Endothelial cell of umbilical vein (primary cell): ENCODE measurements at regions not wholly inside any gene's neighbourhood (a gene's known extent, or its start where the extent isn't known, plus 50 kb on each side); places are given as distances from the start of the nearest gene placed in this dataset.

Source experiments
- BruUV-seq: library from RNA; stranded (reverse); fragments of 400-500 nt; replicated peaks from 2 replicates; lab custom pipeline; 2021; lab: Mats Ljungman, UMichigan
- CTCF ChIA-PET: fragments of 300-600, 350-600 bp; sonication (Branson Sonifier 250); formaldehyde crosslinking; loops from one replicate; lab custom pipeline; 2021; ENCODE audit warnings: antibody characterized with exemption, inconsistent platforms; lab: Charles Lee
- POLR2A ChIA-PET: fragments of 300-600, 350-600 bp; sonication (Branson Sonifier 250); formaldehyde crosslinking; loops from one replicate; lab custom pipeline; 2021; ENCODE audit warnings: antibody characterized with exemption, inconsistent platforms; lab: Charles Lee
- DNase-seq: peaks from one replicate; pipeline ENCODE4 v3.0.0-alpha.2; 2011; ENCODE audit warnings: low read depth, low spot score
- FAIRE-seq: peaks from 2 replicates; lab custom pipeline; 2011; peaks lifted over from hg19 to GRCh38; lab: Jason Lieb, UNC
- H2AFZ ChIP-seq: 2 replicates; pipeline ENCODE4 v1.6.0; 2012; ENCODE audit warnings: low read depth, low read length, control low read depth, inconsistent platforms
- H3K27ac ChIP-seq: 2 replicates; pipeline ENCODE4 v1.5.1; 2011; ENCODE audit warnings: low read depth, mild to moderate bottlenecking, control low read depth, low read length, moderate library complexity; ENCODE audit not compliant: insufficient read depth
- H3K27me3 ChIP-seq, 2 experiments: 2 replicates each; pipeline versions ENCODE4 v1.6.0 to v1.6.1; 2011; ENCODE audit warnings: low read length in 2 of 2, mixed read lengths in 1 of 2; ENCODE audit not compliant: control insufficient read depth in 2 of 2, insufficient read depth in 2 of 2
- H3K36me3 ChIP-seq, 2 experiments: 2 replicates in 1 of 2; 3 replicates in 1 of 2; pipeline ENCODE4 v1.5.1; 2011; ENCODE audit warnings: low read length in 2 of 2, mild to moderate bottlenecking in 1 of 2, moderate library complexity in 1 of 2; ENCODE audit not compliant: control insufficient read depth in 2 of 2, insufficient read depth in 2 of 2; ENCODE audit errors: extremely low read depth in 1 of 2
- H3K4me1 ChIP-seq: 3 replicates; pipeline ENCODE4 v1.5.1; 2011; ENCODE audit warnings: mild to moderate bottlenecking, low read length; ENCODE audit not compliant: control insufficient read depth, insufficient read depth; ENCODE audit errors: extremely low read depth
- H3K4me2 ChIP-seq: 2 replicates; pipeline ENCODE4 v1.6.1; 2011; ENCODE audit warnings: low read length, control low read depth, mixed read lengths; ENCODE audit not compliant: insufficient read depth
- H3K4me3 ChIP-seq, 3 experiments: fragments of 200-600 bp in 1 of 3; sonication (generic), shearing (Covaris generic) in 1 of 3; replicated peaks in 1 of 3; 2 replicates each; pipeline ENCODE4 v1.5.1; 2011 to 2016; ENCODE audit warnings: control low read depth in 3 of 3, low read length in 3 of 3, mild to moderate bottlenecking in 2 of 3, inconsistent platforms in 1 of 3, low read depth in 1 of 3, moderate library complexity in 1 of 3; ENCODE audit not compliant: insufficient read depth in 1 of 3
- H3K79me2 ChIP-seq: 2 replicates; pipeline ENCODE4 v1.6.0; 2012; ENCODE audit warnings: low read length, inconsistent platforms; ENCODE audit not compliant: control insufficient read depth, insufficient read depth
- H3K9ac ChIP-seq: replicated peaks from 2 replicates; pipeline ENCODE3; 2011; ENCODE audit warnings: low read length, control low read depth; ENCODE audit not compliant: insufficient read depth; ENCODE audit errors: extremely low read depth
- H3K9me1 ChIP-seq: replicated peaks from 3 replicates; pipeline ENCODE4 v1.6.0; 2011; ENCODE audit warnings: mild to moderate bottlenecking, low read length; ENCODE audit not compliant: control insufficient read depth, insufficient read depth; ENCODE audit errors: extremely low read depth
- H3K9me3 ChIP-seq: replicated peaks from 2 replicates; pipeline ENCODE4 v1.5.1; 2012; ENCODE audit warnings: low read length, inconsistent platforms; ENCODE audit not compliant: control insufficient read depth, insufficient read depth
- H4K20me1 ChIP-seq: replicated peaks from 2 replicates; pipeline ENCODE3; 2011; ENCODE audit warnings: mild to moderate bottlenecking, low read length; ENCODE audit not compliant: control insufficient read depth, insufficient read depth; ENCODE audit errors: extremely low read depth
- EZH2 ChIP-seq: IDR thresholded peaks from 2 replicates; pipeline ENCODE4 v1.6.1; 2012; ENCODE audit warnings: borderline replicate concordance, low read depth, mild to moderate bottlenecking, moderate library complexity, low read length, inconsistent platforms; ENCODE audit not compliant: severe bottlenecking
- FOS ChIP-seq: IDR thresholded peaks from 2 replicates; pipeline ENCODE4 v1.6.1; 2011; ENCODE audit warnings: mild to moderate bottlenecking, low read length, moderate library complexity, borderline replicate concordance; ENCODE audit not compliant: insufficient read depth
- GATA2 ChIP-seq: IDR thresholded peaks from 2 replicates; pipeline ENCODE4 v1.7.0; 2011; ENCODE audit warnings: low read depth, mild to moderate bottlenecking, moderate library complexity, mixed read lengths, low read length; ENCODE audit not compliant: insufficient read length, insufficient read depth
- JUN ChIP-seq: IDR thresholded peaks from 2 replicates; pipeline ENCODE4 v1.6.1; 2011; ENCODE audit warnings: borderline replicate concordance, low read depth; ENCODE audit not compliant: insufficient read length, insufficient read depth
- MYC ChIP-seq: IDR thresholded peaks from one replicate; pipeline ENCODE4 v1.6.1; 2011; ENCODE audit warnings: mild to moderate bottlenecking, low read depth, low read length
- POLR2A ChIP-seq: IDR thresholded peaks from 2 replicates; pipeline ENCODE4 v1.6.1; 2012; ENCODE audit warnings: low read depth, mild to moderate bottlenecking, control low read depth, low read length
- POLR2AphosphoS5 ChIP-seq: IDR thresholded peaks from 2 replicates; pipeline ENCODE4 v1.6.1; 2012; ENCODE audit warnings: low read depth, mild to moderate bottlenecking, control low read depth, low read length, moderate library complexity; ENCODE audit not compliant: insufficient read depth
- dilution Hi-C: fragments of 300-500 bp; cut with MboI; formaldehyde crosslinking; loops from one replicate; pipeline ENCODE4 v1.15.0; 2019; ENCODE audit warnings: low sequenced_read_pairs; ENCODE audit not compliant: extremely low pct_ligation_motif_present
- intact Hi-C: fragments of 100-400 bp; cut with micrococcal nuclease; formaldehyde crosslinking; loops from one replicate; pipeline ENCODE4 v1.10.0; 2022
- TF ChIP-seq, protein P1 (sequence below): IDR thresholded peaks from 2 replicates; pipeline ENCODE4 v1.6.1; 2011; ENCODE audit not compliant: insufficient read depth, insufficient read length
- TF ChIP-seq, protein P2 (sequence below), 2 donors: IDR thresholded peaks; 1 replicate in 1 of 2; 2 replicates in 1 of 2; pipeline ENCODE4 v1.5.1; 2011; ENCODE audit warnings: low read length in 2 of 2, mild to moderate bottlenecking in 2 of 2, moderate library complexity in 2 of 2, control low read depth in 1 of 2, inconsistent platforms in 1 of 2, low read depth in 1 of 2; ENCODE audit not compliant: insufficient read depth in 1 of 2; ENCODE audit errors: extremely low read depth in 1 of 2

DNA sequence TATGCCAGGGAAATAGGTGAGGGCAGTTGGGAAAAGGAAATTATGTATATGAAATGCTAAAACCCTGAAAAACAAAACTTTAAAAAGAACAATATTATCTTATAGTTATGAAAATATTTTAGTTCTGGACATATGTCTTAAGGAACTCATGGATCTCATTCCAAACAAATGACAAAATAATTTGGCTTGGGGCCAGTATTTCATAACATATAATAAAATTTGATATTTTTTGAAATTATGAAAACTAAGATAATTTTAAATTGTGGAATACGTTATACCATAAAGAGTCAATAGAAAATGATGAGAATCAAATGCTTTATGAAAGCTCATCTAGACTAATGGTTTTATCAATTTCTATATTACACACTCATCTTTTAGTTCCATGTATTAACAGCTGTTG is 173.8 kb upstream of the DCN start:
- H3K36me3 ChIP-seq: no peaks in the 10 kb centered on the region
- no peak overlapping the region for H3K27ac ChIP-seq
- CTCF ChIA-PET: interaction anchor here (0.9 to 5.6 kb wide), 14 partner anchors 9 to 411 kb away, joined by 3 to 94 read pairs (median 13); no protein-coding TSS in a partner anchor
- no peak overlapping the region for H3K4me2 ChIP-seq
- H4K20me1 ChIP-seq: no peaks in the 10 kb centered on the region
- H3K79me2 ChIP-seq: no peaks in the 10 kb centered on the region
- DNase-seq: no peak
- no peak overlapping the region for H3K9ac ChIP-seq
- H3K4me3 ChIP-seq: no peak overlapping the region
- no peak overlapping the region for H2AFZ ChIP-seq
- H3K9me3 ChIP-seq: no peaks in the 10 kb centered on the region
- dilution Hi-C loops: no loop called here
- BruUV-seq: no TSS peak
- H3K9me1 ChIP-seq: no peaks in the 10 kb centered on the region
- no peak for FAIRE-seq
- TF ChIP-seq MYC: no peak
- TF ChIP-seq, protein P1, sequence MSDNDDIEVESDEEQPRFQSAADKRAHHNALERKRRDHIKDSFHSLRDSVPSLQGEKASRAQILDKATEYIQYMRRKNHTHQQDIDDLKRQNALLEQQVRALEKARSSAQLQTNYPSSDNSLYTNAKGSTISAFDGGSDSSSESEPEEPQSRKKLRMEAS: no peak
- TF ChIP-seq GATA2: no peak
- no peak for TF ChIP-seq JUN
- no peak for TF ChIP-seq POLR2A
- TF ChIP-seq FOS: no peak
- no peak for TF ChIP-seq POLR2AphosphoS5
- TF ChIP-seq EZH2: no peak
- TF ChIP-seq, protein P2, sequence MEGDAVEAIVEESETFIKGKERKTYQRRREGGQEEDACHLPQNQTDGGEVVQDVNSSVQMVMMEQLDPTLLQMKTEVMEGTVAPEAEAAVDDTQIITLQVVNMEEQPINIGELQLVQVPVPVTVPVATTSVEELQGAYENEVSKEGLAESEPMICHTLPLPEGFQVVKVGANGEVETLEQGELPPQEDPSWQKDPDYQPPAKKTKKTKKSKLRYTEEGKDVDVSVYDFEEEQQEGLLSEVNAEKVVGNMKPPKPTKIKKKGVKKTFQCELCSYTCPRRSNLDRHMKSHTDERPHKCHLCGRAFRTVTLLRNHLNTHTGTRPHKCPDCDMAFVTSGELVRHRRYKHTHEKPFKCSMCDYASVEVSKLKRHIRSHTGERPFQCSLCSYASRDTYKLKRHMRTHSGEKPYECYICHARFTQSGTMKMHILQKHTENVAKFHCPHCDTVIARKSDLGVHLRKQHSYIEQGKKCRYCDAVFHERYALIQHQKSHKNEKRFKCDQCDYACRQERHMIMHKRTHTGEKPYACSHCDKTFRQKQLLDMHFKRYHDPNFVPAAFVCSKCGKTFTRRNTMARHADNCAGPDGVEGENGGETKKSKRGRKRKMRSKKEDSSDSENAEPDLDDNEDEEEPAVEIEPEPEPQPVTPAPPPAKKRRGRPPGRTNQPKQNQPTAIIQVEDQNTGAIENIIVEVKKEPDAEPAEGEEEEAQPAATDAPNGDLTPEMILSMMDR (IDR thresholded peaks at IDR 0.05; ENCODE audit: extremely low read depth in 1 of 2, insufficient read depth in 1 of 2, low read depth in 1 of 2, low read length in 2 of 2): no peak
- H3K4me1 ChIP-seq: peaks cover 4% of the 10 kb centered on the region
- POLR2A ChIA-PET: no interaction called here
- H3K27me3 ChIP-seq: no peaks in the 10 kb centered on the region
- intact Hi-C loops: no loop called here
